ENCODE measurements at regions not wholly inside any gene's neighbourhood (a gene's known extent, or its start where the extent isn't known, plus 50 kb on each side); places are given as distances from the start of the nearest gene placed in this dataset.

DNA sequence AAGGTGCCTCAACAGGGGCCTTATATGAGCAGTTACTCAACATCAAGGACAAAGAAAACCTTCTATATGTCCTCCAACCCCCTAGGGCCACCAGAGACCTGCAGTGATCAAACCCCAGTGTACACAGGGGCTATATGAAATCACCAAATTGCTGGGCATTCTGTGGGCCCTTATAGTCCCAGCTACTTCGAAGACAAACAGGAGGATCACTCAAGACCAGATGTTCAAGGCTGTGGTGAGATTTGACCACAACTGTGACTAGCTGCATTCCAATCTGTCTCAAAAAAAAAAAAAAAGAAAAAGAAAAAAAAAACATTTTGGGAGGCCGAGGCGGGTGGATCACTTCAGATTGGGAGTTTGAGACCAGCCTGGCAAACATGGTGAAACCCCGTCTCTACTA lies 51.0 kb upstream of the PRB2 start:
- H3K9ac ChIP-seq (ENCODE audit: low read length) = no peak overlapping the region

GRCh38 chr12:11457996-11458645 lies 62.8 kb upstream of the PRB2 start:
- no peak overlapping the region for H3K9ac ChIP-seq (ENCODE audit: low read length)
- H3K27me3 ChIP-seq (ENCODE audit: control insufficient read depth, insufficient read depth, low read length) = no peaks in the 10 kb centered on the region
- H3K27ac ChIP-seq (ENCODE audit: low read depth, low read length) = no peak overlapping the region
- H3K36me3 ChIP-seq (ENCODE audit: control insufficient read depth, insufficient read depth, low read length) = no peaks in the 10 kb centered on the region
- 0 out of 2 replicates have a peak, but pooled peaks cover 4% of the 10 kb centered on the region for H3K9me3 ChIP-seq (ENCODE audit: control insufficient read depth, insufficient read depth, low read depth, low read length)
- peaks cover 23% of the 10 kb centered on the region for H3K4me1 ChIP-seq (ENCODE audit: control insufficient read depth, insufficient read depth, low read length)
- H3K4me3 ChIP-seq (ENCODE audit: low read depth, low read length) = no peak overlapping the region

More for the DNA sequence above, 51.0 kb upstream of the PRB2 start:
- H3K27ac ChIP-seq (ENCODE audit: low read depth, low read length) = no peak overlapping the region
- no peaks in the 10 kb centered on the region for H3K4me1 ChIP-seq (ENCODE audit: control insufficient read depth, insufficient read depth, low read length)
- H3K36me3 ChIP-seq (ENCODE audit: control insufficient read depth, insufficient read depth, low read length) = no peaks in the 10 kb centered on the region
- no peak overlapping the region for H3K4me3 ChIP-seq (ENCODE audit: low read depth, low read length)
- no peaks in the 10 kb centered on the region for H3K9me3 ChIP-seq (ENCODE audit: control insufficient read depth, insufficient read depth, low read depth, low read length)
- no peaks in the 10 kb centered on the region for H3K27me3 ChIP-seq (ENCODE audit: control insufficient read depth, insufficient read depth, low read length)

DNA sequence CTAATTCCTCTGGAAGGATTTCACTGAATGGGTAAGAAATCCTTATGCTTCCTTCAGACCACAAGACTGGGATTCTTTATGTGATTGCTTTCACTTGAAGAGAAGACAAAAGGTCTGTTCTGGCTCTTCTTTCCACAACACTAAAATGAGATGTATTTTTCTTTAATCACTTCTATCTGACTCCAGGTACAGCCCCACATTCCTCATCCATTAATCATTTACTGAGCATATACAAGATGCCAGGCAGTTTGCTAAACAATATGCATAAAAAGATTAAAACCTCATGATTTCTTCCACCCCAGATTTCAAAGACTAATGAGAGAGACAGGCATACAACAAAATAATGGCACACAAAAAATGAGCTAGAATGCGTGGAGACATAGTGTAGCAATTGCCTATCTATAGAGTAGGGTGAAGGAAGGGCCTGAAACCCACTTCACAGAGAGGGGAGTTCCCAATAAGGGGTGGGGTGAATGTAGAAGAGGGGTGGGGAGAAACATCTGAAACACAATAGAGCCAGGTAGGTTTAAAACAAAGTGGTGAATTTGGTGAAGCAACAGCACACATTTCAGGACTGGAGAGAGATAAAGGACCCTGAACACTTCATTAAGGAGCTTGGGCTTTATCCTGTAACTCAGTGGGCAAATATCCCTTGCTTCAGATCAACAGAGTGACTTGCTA lies 65.1 kb upstream of the PRB2 start:
- H3K4me3 ChIP-seq (ENCODE audit: low read depth, low read length) = no peak overlapping the region
- H3K9ac ChIP-seq (ENCODE audit: low read length) = peak overlapping the region; percentile 48
- no peaks in the 10 kb centered on the region for H3K27me3 ChIP-seq (ENCODE audit: control insufficient read depth, insufficient read depth, low read length)
- H3K36me3 ChIP-seq (ENCODE audit: control insufficient read depth, insufficient read depth, low read length) = no peaks in the 10 kb centered on the region
- H3K9me3 ChIP-seq (ENCODE audit: control insufficient read depth, insufficient read depth, low read depth, low read length) = 0 out of 2 replicates have a peak, but pooled peaks cover 4% of the 10 kb centered on the region
- peak overlapping the region; percentile 37; the same call in 1 of the 2 replicates for H3K27ac ChIP-seq (ENCODE audit: low read depth, low read length)
- H3K4me1 ChIP-seq (ENCODE audit: control insufficient read depth, insufficient read depth, low read length) = peaks cover 18% of the 10 kb centered on the region

DNA sequence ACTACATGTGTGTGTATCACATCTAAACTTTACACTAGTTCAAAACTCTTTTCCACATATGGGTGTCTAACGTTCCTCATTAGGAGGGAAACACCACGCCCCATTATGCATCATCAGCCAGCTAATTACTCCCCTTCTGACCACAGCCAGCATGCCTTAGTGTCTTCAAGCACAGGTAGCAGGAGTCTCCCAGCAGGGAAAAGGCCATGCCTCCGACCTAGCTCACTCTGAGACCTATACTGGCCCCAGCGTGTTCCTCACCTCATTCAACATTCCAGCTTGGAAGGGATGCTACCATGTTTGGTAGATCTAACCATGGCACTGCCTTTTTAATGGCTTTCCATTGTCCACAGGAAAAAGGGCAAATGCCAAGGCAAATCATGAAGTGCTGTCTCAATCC lies 66.1 kb upstream of the PRB2 start:
- H3K9me3 ChIP-seq (ENCODE audit: control insufficient read depth, insufficient read depth, low read depth, low read length) = 0 out of 2 replicates have a peak, but pooled peaks cover 4% of the 10 kb centered on the region
- H3K4me1 ChIP-seq (ENCODE audit: control insufficient read depth, insufficient read depth, low read length) = peaks cover 14% of the 10 kb centered on the region
- no peaks in the 10 kb centered on the region for H3K27me3 ChIP-seq (ENCODE audit: control insufficient read depth, insufficient read depth, low read length)
- no peak overlapping the region for H3K4me3 ChIP-seq (ENCODE audit: low read depth, low read length)
- H3K9ac ChIP-seq (ENCODE audit: low read length) = peak overlapping the region; percentile 63
- H3K36me3 ChIP-seq (ENCODE audit: control insufficient read depth, insufficient read depth, low read length) = no peaks in the 10 kb centered on the region
- peak overlapping the region; percentile 37; the same call in 1 of the 2 replicates for H3K27ac ChIP-seq (ENCODE audit: low read depth, low read length)

DNA sequence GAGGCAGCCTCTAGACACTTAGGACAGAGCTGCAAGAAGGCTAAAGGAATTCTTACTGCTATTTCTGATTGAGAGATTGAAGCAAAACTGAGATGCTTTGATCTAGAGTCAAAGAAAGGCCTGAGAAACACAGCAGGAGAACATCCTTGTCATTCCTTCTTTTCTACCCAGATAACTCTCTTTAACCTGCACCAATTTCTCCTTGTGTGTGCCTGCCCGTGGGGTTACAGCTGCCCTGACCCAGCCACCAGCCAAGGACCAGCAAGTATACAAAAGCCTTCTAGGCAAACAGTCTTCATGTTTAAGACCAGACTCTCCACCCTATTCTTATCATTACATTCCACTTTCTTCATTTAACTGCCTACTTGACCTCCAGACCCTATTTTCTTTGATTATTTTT lies 81.7 kb upstream of the PRB2 start:
- Histone ChIP-seq H3K4me3 (ENCODE audit: low read depth, low read length) (no peak overlapping the region), H3K9me3 (ENCODE audit: control insufficient read depth, insufficient read depth, low read depth, low read length) (peaks cover 16% of the 10 kb centered on the region), H3K36me3 (ENCODE audit: control insufficient read depth, insufficient read depth, low read length) (no peaks in the 10 kb centered on the region), H3K9ac (ENCODE audit: low read length) (no peak overlapping the region), H3K27ac (ENCODE audit: low read depth, low read length) (no peak overlapping the region), H3K4me1 (ENCODE audit: control insufficient read depth, insufficient read depth, low read length) (no peaks in the 10 kb centered on the region), H3K27me3 (ENCODE audit: control insufficient read depth, insufficient read depth, low read length) (no peaks in the 10 kb centered on the region)

DNA sequence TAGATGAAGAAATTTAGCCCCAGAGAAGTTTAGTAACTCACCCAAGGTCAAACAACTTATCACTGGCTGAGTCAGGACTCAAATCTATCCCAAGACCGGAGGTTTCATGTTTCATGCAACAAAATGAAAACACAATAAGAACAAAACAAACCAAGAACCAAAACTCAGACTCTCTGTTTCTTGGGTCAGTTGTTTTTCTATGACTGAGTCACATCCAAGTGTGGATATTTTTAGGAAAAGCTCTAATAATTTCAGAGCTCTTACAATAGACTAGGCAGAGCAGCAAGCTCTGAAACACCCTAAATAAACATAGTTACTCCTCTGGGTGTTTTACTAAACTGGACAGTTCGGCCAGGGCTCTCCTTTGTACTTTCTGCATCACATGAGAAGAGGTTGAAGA lies 87.6 kb upstream of the PRB2 start:
- peaks cover 4% of the 10 kb centered on the region; the same call in 1 of the 2 replicates for H3K9me3 ChIP-seq (ENCODE audit: control insufficient read depth, insufficient read depth, low read depth, low read length)
- no peaks in the 10 kb centered on the region for H3K36me3 ChIP-seq (ENCODE audit: control insufficient read depth, insufficient read depth, low read length)
- H3K9ac ChIP-seq (ENCODE audit: low read length) = no peak overlapping the region
- H3K27me3 ChIP-seq (ENCODE audit: control insufficient read depth, insufficient read depth, low read length) = no peaks in the 10 kb centered on the region
- no peak overlapping the region for H3K27ac ChIP-seq (ENCODE audit: low read depth, low read length)
- peaks cover 6% of the 10 kb centered on the region; the same call in 1 of the 2 replicates for H3K4me1 ChIP-seq (ENCODE audit: control insufficient read depth, insufficient read depth, low read length)
- no peak overlapping the region for H3K4me3 ChIP-seq (ENCODE audit: low read depth, low read length)

GRCh38 chr12:11486623-11487444 lies 91.5 kb upstream of the PRB2 start:
- Histone ChIP-seq H3K4me3 (ENCODE audit: low read depth, low read length) (no peak overlapping the region), H3K9ac (ENCODE audit: low read length) (no peak overlapping the region), H3K27me3 (ENCODE audit: control insufficient read depth, insufficient read depth, low read length) (no peaks in the 10 kb centered on the region), H3K36me3 (ENCODE audit: control insufficient read depth, insufficient read depth, low read length) (no peaks in the 10 kb centered on the region), H3K9me3 (ENCODE audit: control insufficient read depth, insufficient read depth, low read depth, low read length) (peaks cover 4% of the 10 kb centered on the region; the same call in 1 of the 2 replicates), H3K27ac (ENCODE audit: low read depth, low read length) (no peak overlapping the region), H3K4me1 (ENCODE audit: control insufficient read depth, insufficient read depth, low read length) (peaks cover 6% of the 10 kb centered on the region; the same call in 1 of the 2 replicates)

DNA sequence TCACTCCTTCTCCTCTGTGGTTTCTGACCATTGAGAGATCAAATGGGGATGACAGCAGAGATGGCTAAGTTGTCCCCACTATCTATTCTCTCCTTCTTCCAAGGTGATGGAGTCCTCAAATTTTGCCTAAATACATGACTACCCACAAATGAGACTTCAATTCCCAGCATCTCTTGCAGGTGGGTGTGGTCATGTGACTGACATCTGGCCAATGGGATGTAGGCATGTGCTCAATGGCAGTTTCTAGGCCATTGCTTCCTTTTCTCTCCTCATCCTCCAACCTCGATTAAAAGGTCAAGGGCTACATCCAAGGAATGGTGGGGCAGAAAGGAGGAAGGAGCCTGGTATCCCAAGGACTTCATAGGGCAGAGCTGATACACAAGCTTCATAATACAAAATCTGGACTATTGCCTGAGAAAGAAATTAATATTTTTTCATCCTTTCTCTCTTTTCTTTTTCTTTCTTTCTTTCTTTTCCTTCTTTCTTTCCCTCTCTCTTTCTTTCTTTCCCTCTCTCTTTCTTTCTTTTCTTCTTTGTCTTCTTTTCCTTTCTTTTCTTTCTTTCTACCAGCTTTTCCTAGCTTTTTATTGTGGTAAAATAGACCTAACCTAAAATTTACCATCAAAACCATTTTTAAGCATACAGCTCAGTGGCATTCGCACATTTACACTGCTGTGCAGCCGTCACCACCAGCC lies 100.9 kb upstream of the PRB2 start:
- Histone ChIP-seq H3K27me3 (ENCODE audit: control insufficient read depth, insufficient read depth, low read length) (peaks cover 24% of the 10 kb centered on the region), H3K9ac (ENCODE audit: low read length) (no peak overlapping the region), H3K4me1 (ENCODE audit: control insufficient read depth, insufficient read depth, low read length) (no peaks in the 10 kb centered on the region; the same call in 1 of the 2 replicates), H3K27ac (ENCODE audit: low read depth, low read length) (no peak overlapping the region), H3K36me3 (ENCODE audit: control insufficient read depth, insufficient read depth, low read length) (no peaks in the 10 kb centered on the region), H3K9me3 (ENCODE audit: control insufficient read depth, insufficient read depth, low read depth, low read length) (no peaks in the 10 kb centered on the region), H3K4me3 (ENCODE audit: low read depth, low read length) (no peak overlapping the region)

DNA sequence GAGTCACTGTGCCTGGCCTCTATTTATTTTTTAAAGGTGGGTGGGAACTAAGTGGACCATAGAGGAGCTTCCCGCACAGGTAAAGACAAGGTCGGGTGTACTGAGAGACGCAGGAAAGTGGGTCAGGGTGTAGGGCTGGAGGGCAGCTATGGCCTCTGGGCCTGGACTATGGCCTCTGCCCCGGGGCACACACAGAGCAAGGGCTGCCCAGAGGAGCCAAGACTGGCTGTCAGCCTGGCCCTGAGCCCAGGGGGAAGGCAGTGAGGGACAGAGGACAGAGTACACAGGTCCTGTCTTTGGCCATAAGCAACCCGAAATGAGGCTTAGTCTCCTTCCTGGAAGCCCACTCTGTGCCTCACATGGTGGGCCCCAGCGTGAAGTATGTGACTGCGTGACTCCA lies 102.1 kb upstream of the PRB2 start:
- no peaks in the 10 kb centered on the region for H3K9me3 ChIP-seq (ENCODE audit: control insufficient read depth, insufficient read depth, low read depth, low read length)
- peaks cover 35% of the 10 kb centered on the region for H3K27me3 ChIP-seq (ENCODE audit: control insufficient read depth, insufficient read depth, low read length)
- H3K4me1 ChIP-seq (ENCODE audit: control insufficient read depth, insufficient read depth, low read length) = no peaks in the 10 kb centered on the region; the same call in 1 of the 2 replicates
- H3K27ac ChIP-seq (ENCODE audit: low read depth, low read length) = no peak overlapping the region
- H3K9ac ChIP-seq (ENCODE audit: low read length) = no peak overlapping the region
- H3K36me3 ChIP-seq (ENCODE audit: control insufficient read depth, insufficient read depth, low read length) = no peaks in the 10 kb centered on the region
- no peak overlapping the region for H3K4me3 ChIP-seq (ENCODE audit: low read depth, low read length)

DNA sequence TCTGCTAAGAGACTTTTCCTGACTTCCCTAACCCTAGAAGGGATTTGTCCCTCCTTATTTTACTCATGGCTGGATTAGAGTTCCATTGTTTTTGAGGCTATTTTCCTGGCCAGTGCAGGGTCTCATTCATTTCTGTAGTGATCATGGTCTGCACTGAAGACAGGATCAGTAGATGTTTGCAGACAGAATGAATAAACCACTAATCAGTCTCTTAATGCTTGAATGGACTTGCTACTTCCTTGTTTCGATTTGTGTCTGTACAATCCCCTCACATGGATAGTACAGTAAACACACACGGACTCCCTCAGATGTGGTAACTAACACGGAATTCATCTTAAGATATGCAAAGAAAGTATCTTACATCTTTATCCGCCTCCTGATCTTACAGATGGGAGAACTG lies 102.6 kb upstream of the PRB2 start:
- Histone ChIP-seq H3K9me3 (ENCODE audit: control insufficient read depth, insufficient read depth, low read depth, low read length) (no peaks in the 10 kb centered on the region), H3K27me3 (ENCODE audit: control insufficient read depth, insufficient read depth, low read length) (peaks cover 40% of the 10 kb centered on the region), H3K4me3 (ENCODE audit: low read depth, low read length) (no peak overlapping the region), H3K36me3 (ENCODE audit: control insufficient read depth, insufficient read depth, low read length) (no peaks in the 10 kb centered on the region), H3K4me1 (ENCODE audit: control insufficient read depth, insufficient read depth, low read length) (no peaks in the 10 kb centered on the region; the same call in 1 of the 2 replicates), H3K9ac (ENCODE audit: low read length) (no peak overlapping the region), H3K27ac (ENCODE audit: low read depth, low read length) (no peak overlapping the region)

Measured in HUES6 (cell line).